GM12878 (cell line): ENCODE measurements at regions not wholly inside any gene's neighbourhood (a gene's known extent, or its start where the extent isn't known, plus 50 kb on each side); places are given as distances from the start of the nearest gene placed in this dataset.

ENCODE experiments used
- CTCF ChIP-seq, 3 experiments: IDR thresholded peaks in 2 of 3; conservative IDR thresholded peaks in 1 of 3; 2 replicates each; pipeline ENCODE4 v1.5.1; 2011; ENCODE audit warnings: low read depth in 3 of 3, low read length in 3 of 3, mild to moderate bottlenecking in 3 of 3, control low read depth in 2 of 3, moderate library complexity in 2 of 3, inconsistent platforms in 1 of 3, mixed read lengths in 1 of 3; ENCODE audit not compliant: control insufficient read depth in 2 of 3, insufficient read depth in 1 of 3; ENCODE audit errors: extremely low read depth in 1 of 3
- EZH2 ChIP-seq: IDR thresholded peaks from 2 replicates; pipeline ENCODE4 v1.6.1; 2012; ENCODE audit warnings: low read depth, mild to moderate bottlenecking, control low read depth, inconsistent platforms, low read length, borderline replicate concordance; ENCODE audit not compliant: control insufficient read depth
- NKRF ChIP-seq: fragments of 450-650 bp; conservative IDR thresholded peaks from 2 replicates; pipeline ENCODE4 v1.6.1; 2017; ENCODE audit warnings: mild to moderate bottlenecking, moderate library complexity
- POLR2A ChIP-seq: IDR thresholded peaks from 2 replicates; pipeline ENCODE4 v1.6.1; 2011; ENCODE audit warnings: low read depth, mild to moderate bottlenecking, low read length
- PRDM15 ChIP-seq: fragments of 450-650 bp; formaldehyde crosslinking; IDR thresholded peaks from 2 replicates; pipeline ENCODE4 v1.4.0; 2020; ENCODE audit warnings: mild to moderate bottlenecking, moderate library complexity

- TF ChIP-seq PRDM15 (CRISPR knock-in tag) (no peak), EZH2 (no peak), POLR2A (no peak), NKRF (no peak), CTCF (IDR thresholded peaks at IDR 0.05 in 2 of 3, conservative IDR thresholded peaks at IDR 0.05 in 1 of 3; ENCODE audit: control insufficient read depth in 2 of 3, extremely low read depth in 1 of 3, insufficient read depth in 1 of 3, low read depth in 3 of 3, low read length in 3 of 3) (peak; percentile 18 to 58 (median 42); a peak in 3 of 6 replicates)
These were observed 349.3 kb downstream of the RBM26 start for GRCh38 chr13:79056706-79057105.
